ENCODE measurements at regions not wholly inside any gene's neighbourhood (a gene's known extent, or its start where the extent isn't known, plus 50 kb on each side); places are given as distances from the start of the nearest gene placed in this dataset.

- WGBS, 2 experiments (ENCODE audit: insufficient coverage in 1 of 2, insufficient read length in 1 of 2), result 93 to 100% methylated on average over 1 to 2 of the region's 2 CpGs
- no peaks in the 10 kb centered on the region for H3K36me3 ChIP-seq (ENCODE audit: control insufficient read depth, insufficient read depth, low read length)
- no peak for DNase-seq
- no peaks in the 10 kb centered on the region for H3K9me3 ChIP-seq (ENCODE audit: control insufficient read depth, low read length)
- no peak overlapping the region for H3K27ac Mint-ChIP-seq
- H3K4me3 ChIP-seq (ENCODE audit: low read length), result no peak overlapping the region
- no peak overlapping the region for H3K4me3 Mint-ChIP-seq
- H3K4me1 ChIP-seq (ENCODE audit: control insufficient read depth, insufficient read depth, low read length), result no peaks in the 10 kb centered on the region
- no peaks in the 10 kb centered on the region for H3K9me3 Mint-ChIP-seq
- no peak for TF ChIP-seq CTCF (conservative IDR thresholded peaks at IDR 0.05)
- no peaks in the 10 kb centered on the region for H3K27me3 ChIP-seq (ENCODE audit: control insufficient read depth, insufficient read depth, low read length, poor library complexity, severe bottlenecking)
- no peak overlapping the region for H3K27ac ChIP-seq (ENCODE audit: low read depth, low read length)
- H3K9ac ChIP-seq (ENCODE audit: extremely low read depth, low read length, poor library complexity, severe bottlenecking), result no peak overlapping the region
- no peaks in the 10 kb centered on the region for H3K27me3 Mint-ChIP-seq (ENCODE audit: insufficient read depth)
- no peaks in the 10 kb centered on the region for H3K36me3 Mint-ChIP-seq (ENCODE audit: low read depth)
- H3K4me1 Mint-ChIP-seq, result no peaks in the 10 kb centered on the region
These were observed 631.1 kb upstream of the POU3F2 start for GRCh38 chr6:98203170-98203806.

GRCh38 chr6:98212468-98212867 is 621.9 kb upstream of the POU3F2 start:
- H3K27me3 Mint-ChIP-seq (ENCODE audit: insufficient read depth), result no peaks in the 10 kb centered on the region
- H3K4me3 ChIP-seq (ENCODE audit: low read length), result no peak overlapping the region
- no peaks in the 10 kb centered on the region for H3K36me3 Mint-ChIP-seq (ENCODE audit: low read depth)
- H3K27ac Mint-ChIP-seq, result no peak overlapping the region
- no peak overlapping the region for H3K27ac ChIP-seq (ENCODE audit: low read depth, low read length)
- H3K36me3 ChIP-seq (ENCODE audit: control insufficient read depth, insufficient read depth, low read length), result no peaks in the 10 kb centered on the region
- H3K9ac ChIP-seq (ENCODE audit: extremely low read depth, low read length, poor library complexity, severe bottlenecking), result no peak overlapping the region
- no peak overlapping the region for H3K4me3 Mint-ChIP-seq
- no peaks in the 10 kb centered on the region for H3K9me3 ChIP-seq (ENCODE audit: control insufficient read depth, low read length)
- DNase-seq, result no peak
- no peaks in the 10 kb centered on the region for H3K4me1 Mint-ChIP-seq
- no peaks in the 10 kb centered on the region for H3K9me3 Mint-ChIP-seq
- 71 to 86% methylated on average over 1 to 2 of the region's 2 CpGs for WGBS, 2 experiments (ENCODE audit: insufficient coverage in 1 of 2, insufficient read length in 1 of 2)
- no peak for TF ChIP-seq CTCF (conservative IDR thresholded peaks at IDR 0.05)
- no peaks in the 10 kb centered on the region for H3K4me1 ChIP-seq (ENCODE audit: control insufficient read depth, insufficient read depth, low read length)
- no peaks in the 10 kb centered on the region for H3K27me3 ChIP-seq (ENCODE audit: control insufficient read depth, insufficient read depth, low read length, poor library complexity, severe bottlenecking)

GRCh38 chr6:98215531-98215930 is 618.8 kb upstream of the POU3F2 start:
- no peak overlapping the region for H3K4me3 Mint-ChIP-seq

More at GRCh38 chr6:98215531-98215930, 618.8 kb upstream of the POU3F2 start:
- Histone ChIP-seq H3K9me3 (ENCODE audit: control insufficient read depth, low read length) (no peaks in the 10 kb centered on the region), H3K36me3 (ENCODE audit: control insufficient read depth, insufficient read depth, low read length) (no peaks in the 10 kb centered on the region), H3K9ac (ENCODE audit: extremely low read depth, low read length, poor library complexity, severe bottlenecking) (no peak overlapping the region), H3K4me3 (ENCODE audit: low read length) (no peak overlapping the region), H3K27me3 (ENCODE audit: control insufficient read depth, insufficient read depth, low read length, poor library complexity, severe bottlenecking) (no peaks in the 10 kb centered on the region), H3K27ac (ENCODE audit: low read depth, low read length) (no peak overlapping the region), H3K4me1 (ENCODE audit: control insufficient read depth, insufficient read depth, low read length) (no peaks in the 10 kb centered on the region)
- H3K4me1 Mint-ChIP-seq, result no peaks in the 10 kb centered on the region
- no peaks in the 10 kb centered on the region for H3K9me3 Mint-ChIP-seq
- no peaks in the 10 kb centered on the region for H3K27me3 Mint-ChIP-seq (ENCODE audit: insufficient read depth)
- no peak overlapping the region for H3K27ac Mint-ChIP-seq
- no peak for TF ChIP-seq CTCF (conservative IDR thresholded peaks at IDR 0.05)
- DNase-seq, result no peak
- no peaks in the 10 kb centered on the region for H3K36me3 Mint-ChIP-seq (ENCODE audit: low read depth)
